ENCODE measurements at regions not wholly inside any gene's neighbourhood (a gene's known extent, or its start where the extent isn't known, plus 50 kb on each side); places are given as distances from the start of the nearest gene placed in this dataset.

GRCh38 chr2:183214680-183215079 is 90.4 kb downstream of the NUP35 start:
- no peak overlapping the region for H3K27ac ChIP-seq (ENCODE audit: low read depth, low read length)

GRCh38 chr2:183215917-183216316 is 91.7 kb downstream of the NUP35 start:
- Histone ChIP-seq H3K9ac (ENCODE audit: low read length) (no peak overlapping the region), H3K9me3 (ENCODE audit: control insufficient read depth, insufficient read depth, low read depth, low read length) (no peaks in the 10 kb centered on the region), H3K27me3 (ENCODE audit: control insufficient read depth, insufficient read depth, low read length) (no peaks in the 10 kb centered on the region), H3K4me1 (ENCODE audit: control insufficient read depth, insufficient read depth, low read length) (no peaks in the 10 kb centered on the region), H3K27ac (ENCODE audit: low read depth, low read length) (no peak overlapping the region), H3K36me3 (ENCODE audit: control insufficient read depth, insufficient read depth, low read length) (no peaks in the 10 kb centered on the region), H3K4me3 (ENCODE audit: low read depth, low read length) (no peak overlapping the region)

More at GRCh38 chr2:183214680-183215079, 90.4 kb downstream of the NUP35 start:
- Histone ChIP-seq H3K9ac (ENCODE audit: low read length) (no peak overlapping the region), H3K27me3 (ENCODE audit: control insufficient read depth, insufficient read depth, low read length) (no peaks in the 10 kb centered on the region), H3K4me3 (ENCODE audit: low read depth, low read length) (no peak overlapping the region), H3K9me3 (ENCODE audit: control insufficient read depth, insufficient read depth, low read depth, low read length) (no peaks in the 10 kb centered on the region), H3K36me3 (ENCODE audit: control insufficient read depth, insufficient read depth, low read length) (no peaks in the 10 kb centered on the region), H3K4me1 (ENCODE audit: control insufficient read depth, insufficient read depth, low read length) (no peaks in the 10 kb centered on the region)

- no peaks in the 10 kb centered on the region for H3K27me3 ChIP-seq (ENCODE audit: control insufficient read depth, insufficient read depth, low read length)
- peaks cover 4% of the 10 kb centered on the region; the same call in 1 of the 2 replicates for H3K4me1 ChIP-seq (ENCODE audit: control insufficient read depth, insufficient read depth, low read length)
Measured at GRCh38 chr2:183219888-183220287, 95.6 kb downstream of the NUP35 start.

GRCh38 chr2:183222751-183223150 is 98.5 kb downstream of the NUP35 start:
- Histone ChIP-seq H3K27me3 (ENCODE audit: control insufficient read depth, insufficient read depth, low read length) (no peaks in the 10 kb centered on the region), H3K9ac (ENCODE audit: low read length) (no peak overlapping the region), H3K36me3 (ENCODE audit: control insufficient read depth, insufficient read depth, low read length) (no peaks in the 10 kb centered on the region), H3K4me1 (ENCODE audit: control insufficient read depth, insufficient read depth, low read length) (peaks cover 4% of the 10 kb centered on the region; the same call in 1 of the 2 replicates), H3K4me3 (ENCODE audit: low read depth, low read length) (no peak overlapping the region), H3K9me3 (ENCODE audit: control insufficient read depth, insufficient read depth, low read depth, low read length) (no peaks in the 10 kb centered on the region), H3K27ac (ENCODE audit: low read depth, low read length) (no peak overlapping the region)

More at GRCh38 chr2:183219888-183220287, 95.6 kb downstream of the NUP35 start:
- Histone ChIP-seq H3K4me3 (ENCODE audit: low read depth, low read length) (no peak overlapping the region), H3K36me3 (ENCODE audit: control insufficient read depth, insufficient read depth, low read length) (no peaks in the 10 kb centered on the region), H3K9me3 (ENCODE audit: control insufficient read depth, insufficient read depth, low read depth, low read length) (no peaks in the 10 kb centered on the region), H3K9ac (ENCODE audit: low read length) (no peak overlapping the region), H3K27ac (ENCODE audit: low read depth, low read length) (no peak overlapping the region)

GRCh38 chr2:183224948-183225347 is 100.7 kb downstream of the NUP35 start:
- H3K36me3 ChIP-seq (ENCODE audit: control insufficient read depth, insufficient read depth, low read length) = no peaks in the 10 kb centered on the region
- no peak overlapping the region for H3K9ac ChIP-seq (ENCODE audit: low read length)
- H3K4me3 ChIP-seq (ENCODE audit: low read depth, low read length) = no peak overlapping the region
- peaks cover 4% of the 10 kb centered on the region; the same call in 1 of the 2 replicates for H3K4me1 ChIP-seq (ENCODE audit: control insufficient read depth, insufficient read depth, low read length)
- H3K9me3 ChIP-seq (ENCODE audit: control insufficient read depth, insufficient read depth, low read depth, low read length) = no peaks in the 10 kb centered on the region
- H3K27ac ChIP-seq (ENCODE audit: low read depth, low read length) = no peak overlapping the region
- no peaks in the 10 kb centered on the region for H3K27me3 ChIP-seq (ENCODE audit: control insufficient read depth, insufficient read depth, low read length)

- Histone ChIP-seq H3K27ac (ENCODE audit: low read depth, low read length) (no peak overlapping the region), H3K9me3 (ENCODE audit: control insufficient read depth, insufficient read depth, low read depth, low read length) (no peaks in the 10 kb centered on the region), H3K4me1 (ENCODE audit: control insufficient read depth, insufficient read depth, low read length) (peaks cover 4% of the 10 kb centered on the region; the same call in 1 of the 2 replicates), H3K4me3 (ENCODE audit: low read depth, low read length) (no peak overlapping the region), H3K27me3 (ENCODE audit: control insufficient read depth, insufficient read depth, low read length) (no peaks in the 10 kb centered on the region), H3K36me3 (ENCODE audit: control insufficient read depth, insufficient read depth, low read length) (no peaks in the 10 kb centered on the region), H3K9ac (ENCODE audit: low read length) (no peak overlapping the region)
Measured at GRCh38 chr2:183227176-183227575, 102.9 kb downstream of the NUP35 start.

- no peaks in the 10 kb centered on the region for H3K27me3 ChIP-seq (ENCODE audit: control insufficient read depth, insufficient read depth, low read length)
- no peaks in the 10 kb centered on the region for H3K9me3 ChIP-seq (ENCODE audit: control insufficient read depth, insufficient read depth, low read depth, low read length)
- no peaks in the 10 kb centered on the region for H3K4me1 ChIP-seq (ENCODE audit: control insufficient read depth, insufficient read depth, low read length)
- no peak overlapping the region for H3K9ac ChIP-seq (ENCODE audit: low read length)
- H3K36me3 ChIP-seq (ENCODE audit: control insufficient read depth, insufficient read depth, low read length) = no peaks in the 10 kb centered on the region
- H3K27ac ChIP-seq (ENCODE audit: low read depth, low read length) = no peak overlapping the region
- no peak overlapping the region for H3K4me3 ChIP-seq (ENCODE audit: low read depth, low read length)
Measured at GRCh38 chr2:183229386-183229785, 105.1 kb downstream of the NUP35 start.

- no peak overlapping the region for H3K4me3 ChIP-seq (ENCODE audit: low read depth, low read length)
- H3K9ac ChIP-seq (ENCODE audit: low read length) = no peak overlapping the region
- H3K36me3 ChIP-seq (ENCODE audit: control insufficient read depth, insufficient read depth, low read length) = no peaks in the 10 kb centered on the region
Measured at GRCh38 chr2:183232161-183232865, 108.1 kb downstream of the NUP35 start.

GRCh38 chr2:183242937-183243336 is 118.7 kb downstream of the NUP35 start:
- no peaks in the 10 kb centered on the region for H3K36me3 ChIP-seq (ENCODE audit: control insufficient read depth, insufficient read depth, low read length)
- H3K9me3 ChIP-seq (ENCODE audit: control insufficient read depth, insufficient read depth, low read depth, low read length) = no peaks in the 10 kb centered on the region
- peaks cover 3% of the 10 kb centered on the region; the same call in 1 of the 2 replicates for H3K4me1 ChIP-seq (ENCODE audit: control insufficient read depth, insufficient read depth, low read length)
- H3K4me3 ChIP-seq (ENCODE audit: low read depth, low read length) = no peak overlapping the region
- H3K27ac ChIP-seq (ENCODE audit: low read depth, low read length) = no peak overlapping the region
- H3K27me3 ChIP-seq (ENCODE audit: control insufficient read depth, insufficient read depth, low read length) = no peaks in the 10 kb centered on the region
- H3K9ac ChIP-seq (ENCODE audit: low read length) = no peak overlapping the region

More at GRCh38 chr2:183232161-183232865, 108.1 kb downstream of the NUP35 start:
- H3K9me3 ChIP-seq (ENCODE audit: control insufficient read depth, insufficient read depth, low read depth, low read length) = no peaks in the 10 kb centered on the region
- H3K4me1 ChIP-seq (ENCODE audit: control insufficient read depth, insufficient read depth, low read length) = no peaks in the 10 kb centered on the region
- no peak overlapping the region for H3K27ac ChIP-seq (ENCODE audit: low read depth, low read length)
- no peaks in the 10 kb centered on the region for H3K27me3 ChIP-seq (ENCODE audit: control insufficient read depth, insufficient read depth, low read length)

- H3K9ac ChIP-seq (ENCODE audit: low read length) = no peak overlapping the region
- H3K36me3 ChIP-seq (ENCODE audit: control insufficient read depth, insufficient read depth, low read length) = no peaks in the 10 kb centered on the region
- peaks cover 3% of the 10 kb centered on the region; the same call in 1 of the 2 replicates for H3K4me1 ChIP-seq (ENCODE audit: control insufficient read depth, insufficient read depth, low read length)
- H3K27me3 ChIP-seq (ENCODE audit: control insufficient read depth, insufficient read depth, low read length) = no peaks in the 10 kb centered on the region
- H3K27ac ChIP-seq (ENCODE audit: low read depth, low read length) = no peak overlapping the region
- H3K4me3 ChIP-seq (ENCODE audit: low read depth, low read length) = no peak overlapping the region
- H3K9me3 ChIP-seq (ENCODE audit: control insufficient read depth, insufficient read depth, low read depth, low read length) = no peaks in the 10 kb centered on the region
Measured at GRCh38 chr2:183243758-183244157, 119.5 kb downstream of the NUP35 start.

- Histone ChIP-seq H3K27ac (ENCODE audit: low read depth, low read length) (no peak overlapping the region), H3K4me3 (ENCODE audit: low read depth, low read length) (no peak overlapping the region), H3K27me3 (ENCODE audit: control insufficient read depth, insufficient read depth, low read length) (no peaks in the 10 kb centered on the region), H3K9me3 (ENCODE audit: control insufficient read depth, insufficient read depth, low read depth, low read length) (no peaks in the 10 kb centered on the region), H3K4me1 (ENCODE audit: control insufficient read depth, insufficient read depth, low read length) (peaks cover 3% of the 10 kb centered on the region; the same call in 1 of the 2 replicates), H3K36me3 (ENCODE audit: control insufficient read depth, insufficient read depth, low read length) (no peaks in the 10 kb centered on the region), H3K9ac (ENCODE audit: low read length) (no peak overlapping the region)
Measured at GRCh38 chr2:183244300-183244844, 120.1 kb downstream of the NUP35 start.
